ENCODE measurements at regions not wholly inside any gene's neighbourhood (a gene's known extent, or its start where the extent isn't known, plus 50 kb on each side); places are given as distances from the start of the nearest gene placed in this dataset.

DNA sequence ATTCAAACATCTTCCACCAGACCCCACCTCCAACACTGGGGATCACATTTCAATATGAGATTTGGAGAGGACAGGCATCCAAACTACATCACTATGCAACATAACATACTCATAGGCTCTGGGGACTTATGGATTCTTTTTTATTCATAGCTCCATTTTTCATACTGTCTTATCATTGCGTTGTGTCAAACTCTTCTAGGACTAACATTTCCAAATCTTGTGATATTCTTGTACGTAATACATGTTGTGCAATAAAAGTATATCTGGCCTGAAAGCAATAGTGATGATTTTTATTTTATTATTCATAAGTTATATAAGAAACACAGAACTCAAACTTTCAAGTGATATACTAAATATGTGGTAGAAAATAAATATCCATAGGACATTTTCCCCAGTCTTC, 60.6 kb upstream of the ACTR3 start:
- ChIA-PET CTCF (no interaction called here), POLR2A (interaction anchor here (1.4 kb wide), 1 partner anchor 11 kb away, joined by 4 read pairs; no protein-coding TSS in a partner anchor)
- no peak for DNase-seq (ENCODE audit: extremely low spot score)
- TF ChIP-seq ZNF384 (IDR thresholded peaks at IDR 0.05) = no peak
- no peak for TF ChIP-seq HDGF (IDR thresholded peaks at IDR 0.05; ENCODE audit: borderline replicate concordance)
- TF ChIP-seq ELF4 (IDR thresholded peaks at IDR 0.05) = no peak
- no peak for TF ChIP-seq TARDBP (IDR thresholded peaks at IDR 0.05)

DNA sequence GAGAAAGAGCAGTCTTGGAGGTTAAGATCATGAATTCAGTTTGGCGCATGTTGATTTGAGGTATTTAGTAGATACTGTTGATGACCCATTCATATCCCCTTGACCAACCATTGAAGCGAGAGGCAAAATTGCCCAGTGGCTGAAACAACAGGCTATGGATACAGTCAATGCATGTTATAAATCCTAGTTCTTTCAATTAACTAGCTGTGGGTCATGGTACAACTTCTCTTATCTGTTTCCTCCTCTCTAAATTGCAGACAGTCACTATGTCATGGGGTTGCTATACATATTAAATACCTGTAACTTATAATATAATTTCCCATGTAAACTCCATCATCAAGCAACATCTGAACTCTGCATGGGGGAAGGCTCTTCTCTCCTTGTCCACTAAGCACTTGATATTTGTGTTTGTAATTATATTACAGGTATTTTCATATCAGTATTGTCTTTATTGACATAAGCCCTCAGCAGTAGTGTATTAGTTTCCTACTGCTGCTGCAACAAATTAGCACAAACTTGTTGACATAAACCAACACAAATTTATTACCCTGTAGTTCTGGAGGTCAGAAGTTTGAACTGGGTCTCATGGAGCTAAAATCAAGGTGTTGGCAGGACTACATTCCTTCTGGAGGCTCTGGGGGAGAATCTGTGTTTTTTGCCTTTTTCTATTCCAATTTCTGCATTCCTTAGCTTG, 61.7 kb upstream of the ACTR3 start:
- no peak for DNase-seq (ENCODE audit: extremely low spot score)
- POLR2A ChIA-PET = no interaction called here
- CTCF ChIA-PET = no interaction called here
- TF ChIP-seq FOXK2 (IDR thresholded peaks at IDR 0.05) = no peak

DNA sequence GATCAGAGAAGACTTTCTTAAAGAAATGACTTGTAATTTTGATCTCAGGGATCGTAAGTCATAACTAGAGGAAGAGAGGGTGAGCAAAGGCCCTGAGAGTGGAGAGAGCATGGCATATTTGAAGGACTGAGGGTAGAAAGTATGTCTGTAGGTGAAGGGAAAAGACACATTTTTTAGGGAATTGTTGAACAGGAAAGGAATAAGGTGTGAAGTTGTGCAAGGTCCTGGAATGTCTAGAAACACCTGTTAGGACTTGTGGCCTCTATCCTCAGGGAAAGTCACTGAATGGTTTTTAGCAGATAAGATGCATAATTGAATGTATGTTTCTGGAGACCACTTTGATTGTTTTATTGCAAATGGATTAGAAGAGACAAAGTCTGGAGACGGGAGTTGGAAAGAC, 62.5 kb upstream of the ACTR3 start:
- ChIA-PET CTCF (no interaction called here), POLR2A (no interaction called here)
- no peak for DNase-seq (ENCODE audit: extremely low spot score)
- TF ChIP-seq NFRKB (IDR thresholded peaks at IDR 0.05) = no peak
- TF ChIP-seq BHLHE40 (IDR thresholded peaks at IDR 0.05; ENCODE audit: borderline replicate concordance) = no peak
- no peak for TF ChIP-seq ZNF384 (IDR thresholded peaks at IDR 0.05)
- TF ChIP-seq ARNT (IDR thresholded peaks at IDR 0.05) = no peak
- TF ChIP-seq FOXA1 (IDR thresholded peaks at IDR 0.05) = no peak
- TF ChIP-seq, protein P1, sequence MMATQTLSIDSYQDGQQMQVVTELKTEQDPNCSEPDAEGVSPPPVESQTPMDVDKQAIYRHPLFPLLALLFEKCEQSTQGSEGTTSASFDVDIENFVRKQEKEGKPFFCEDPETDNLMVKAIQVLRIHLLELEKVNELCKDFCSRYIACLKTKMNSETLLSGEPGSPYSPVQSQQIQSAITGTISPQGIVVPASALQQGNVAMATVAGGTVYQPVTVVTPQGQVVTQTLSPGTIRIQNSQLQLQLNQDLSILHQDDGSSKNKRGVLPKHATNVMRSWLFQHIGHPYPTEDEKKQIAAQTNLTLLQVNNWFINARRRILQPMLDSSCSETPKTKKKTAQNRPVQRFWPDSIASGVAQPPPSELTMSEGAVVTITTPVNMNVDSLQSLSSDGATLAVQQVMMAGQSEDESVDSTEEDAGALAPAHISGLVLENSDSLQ (IDR thresholded peaks at IDR 0.05) = no peak
- no peak for TF ChIP-seq TARDBP (IDR thresholded peaks at IDR 0.05)
- no peak for TF ChIP-seq CTBP1 (IDR thresholded peaks at IDR 0.05; ENCODE audit: borderline replicate concordance)
- no peak for TF ChIP-seq L3MBTL2 (conservative IDR thresholded peaks at IDR 0.05)
- TF ChIP-seq LEF1 (IDR thresholded peaks at IDR 0.05; ENCODE audit: borderline replicate concordance) = no peak
- TF ChIP-seq FOXK2 (IDR thresholded peaks at IDR 0.05) = no peak

DNA sequence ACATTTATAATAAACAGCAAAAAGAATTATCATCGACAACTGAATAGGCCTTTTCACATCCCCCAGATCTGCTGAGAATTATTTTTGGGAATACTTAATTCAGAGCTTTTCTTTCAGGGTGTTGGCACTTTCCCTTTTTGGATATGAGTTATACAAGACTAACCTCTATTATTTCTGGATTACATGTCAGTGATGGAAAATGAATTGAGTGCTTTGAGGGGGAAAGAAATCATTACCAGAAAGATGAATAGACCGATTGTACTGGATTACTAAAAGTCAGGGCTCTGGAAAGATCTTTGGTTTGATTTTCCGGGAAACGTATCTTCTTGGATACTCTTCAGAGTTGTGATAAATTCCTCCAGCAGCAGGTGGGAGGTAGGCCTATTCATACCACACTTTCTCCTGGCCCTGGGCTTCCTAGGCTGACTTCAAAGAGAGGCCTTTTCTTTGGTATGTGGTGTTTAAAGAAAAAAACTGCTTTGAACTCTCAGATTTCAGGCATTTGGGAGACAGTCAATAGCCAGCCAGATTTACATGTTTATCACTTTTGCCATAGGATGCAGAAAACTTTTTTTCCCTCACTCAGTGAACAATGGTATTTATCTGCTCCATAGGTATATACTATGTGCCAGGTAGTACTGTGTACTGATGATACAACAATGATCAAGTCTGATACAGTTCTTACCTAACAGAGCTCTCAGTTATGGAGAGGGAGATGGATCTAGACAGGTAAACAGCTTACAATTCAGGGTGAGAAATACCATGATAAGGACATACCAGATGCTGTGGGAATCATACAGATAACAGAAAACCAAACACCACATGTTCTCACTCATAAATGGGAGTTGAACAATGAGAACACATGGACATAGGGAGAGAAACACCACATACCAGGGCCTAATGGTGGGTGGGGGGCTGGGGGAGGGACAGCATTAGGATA, 63.3 kb upstream of the ACTR3 start:
- DNase-seq (ENCODE audit: extremely low spot score) = no peak
- POLR2A ChIA-PET = no interaction called here
- TF ChIP-seq SP1 (IDR thresholded peaks at IDR 0.05) (no peak), L3MBTL2 (conservative IDR thresholded peaks at IDR 0.05) (no peak), ZNF384 (IDR thresholded peaks at IDR 0.05) (no peak), ELF4 (IDR thresholded peaks at IDR 0.05) (no peak), LEF1 (IDR thresholded peaks at IDR 0.05; ENCODE audit: borderline replicate concordance) (no peak), SUZ12 (IDR thresholded peaks at IDR 0.05) (no peak), NFRKB (IDR thresholded peaks at IDR 0.05) (no peak), FOXA1 (IDR thresholded peaks at IDR 0.05) (no peak), HDGF (IDR thresholded peaks at IDR 0.05; ENCODE audit: borderline replicate concordance) (no peak), FOXM1 (IDR thresholded peaks at IDR 0.05; ENCODE audit: borderline replicate concordance) (no peak), BHLHE40 (IDR thresholded peaks at IDR 0.05; ENCODE audit: borderline replicate concordance) (no peak)
- CTCF ChIA-PET = no interaction called here

DNA sequence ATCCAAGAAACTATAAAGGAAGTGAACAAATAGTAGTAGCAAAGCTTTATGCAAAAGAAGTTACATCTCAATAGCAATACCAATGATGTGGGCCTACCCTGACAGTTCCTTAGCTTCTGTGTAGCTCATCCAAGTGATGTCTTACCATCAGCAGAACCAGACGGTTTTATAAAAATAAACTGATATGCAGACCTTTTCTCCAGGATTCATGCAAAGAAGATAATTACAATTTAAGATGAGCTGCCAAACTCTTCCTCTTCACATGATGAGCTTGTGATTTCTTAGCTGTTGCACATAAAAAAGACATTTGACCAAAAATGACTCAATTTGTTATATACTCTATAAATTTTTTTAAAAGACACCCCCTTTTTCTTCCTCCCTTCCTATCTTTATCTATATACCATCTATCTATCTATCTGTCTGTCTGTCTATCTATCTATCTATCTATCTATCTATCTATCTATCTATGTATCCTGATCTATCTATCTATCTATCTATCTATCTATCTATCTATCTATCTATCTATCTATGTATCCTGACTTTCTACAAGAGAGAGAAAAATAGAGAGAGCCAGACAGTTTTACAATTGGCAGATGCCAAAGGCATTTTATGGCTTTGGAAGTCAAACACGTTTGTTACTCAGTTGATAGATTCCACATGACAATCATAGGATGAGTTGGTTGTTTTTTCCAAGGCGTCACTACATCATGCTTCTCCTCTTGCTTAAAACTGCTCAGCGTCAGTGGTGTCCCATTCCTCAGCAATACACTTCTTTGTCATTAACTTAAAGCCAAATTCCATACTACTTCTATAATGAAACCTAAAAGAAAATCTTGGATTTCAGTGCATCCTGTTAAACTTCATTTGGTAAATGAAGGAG, 65.9 kb upstream of the ACTR3 start:
- no peak for TF ChIP-seq ARNT (IDR thresholded peaks at IDR 0.05)
- TF ChIP-seq L3MBTL2 (conservative IDR thresholded peaks at IDR 0.05) = no peak
- TF ChIP-seq FOXK2 (IDR thresholded peaks at IDR 0.05) = no peak
- no peak for TF ChIP-seq CTBP1 (IDR thresholded peaks at IDR 0.05; ENCODE audit: borderline replicate concordance)
- no peak for TF ChIP-seq FOXA1 (IDR thresholded peaks at IDR 0.05)
- no peak for TF ChIP-seq BHLHE40 (IDR thresholded peaks at IDR 0.05; ENCODE audit: borderline replicate concordance)
- TF ChIP-seq LEF1 (IDR thresholded peaks at IDR 0.05; ENCODE audit: borderline replicate concordance) = no peak
- CTCF ChIA-PET = no interaction called here
- POLR2A ChIA-PET = interaction anchor here (0.6 kb wide), 1 partner anchor 42 kb away, joined by 3 read pairs; no protein-coding TSS in a partner anchor
- DNase-seq (ENCODE audit: extremely low spot score) = no peak

DNA sequence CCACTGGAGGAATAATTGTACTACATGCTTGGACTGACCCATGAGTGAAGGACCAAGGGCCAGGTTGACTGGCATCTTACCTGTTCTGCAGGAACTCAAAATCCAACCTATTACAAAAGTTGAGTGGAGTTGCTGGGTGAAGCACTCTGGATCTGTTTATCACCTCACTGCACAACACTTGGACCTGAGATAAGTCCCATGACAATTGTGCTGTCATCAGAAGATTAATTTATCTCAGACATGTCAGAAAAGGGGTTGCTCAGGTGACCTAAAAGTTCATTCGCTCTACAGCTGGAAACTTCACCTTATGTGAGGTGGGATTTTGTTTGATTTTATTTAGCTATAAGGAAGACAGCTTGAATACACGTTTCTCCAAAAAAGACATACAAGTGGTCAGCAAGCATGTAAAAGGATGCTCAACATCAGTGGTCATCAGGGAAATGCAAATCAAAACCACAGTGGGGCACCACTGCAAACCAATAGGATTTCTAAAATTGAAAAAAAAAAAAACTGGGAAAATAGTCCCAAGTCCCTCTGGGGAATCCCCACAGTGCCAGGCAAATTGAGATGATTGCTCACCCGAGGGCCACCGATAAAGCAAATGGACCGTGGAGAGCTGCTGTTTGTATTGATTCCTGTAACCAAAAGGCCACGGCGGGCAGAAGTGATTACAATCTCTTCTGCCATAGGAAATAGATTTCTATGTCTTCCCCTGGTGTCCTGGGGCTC, 65.8 kb upstream of the SLC35F5 start:
- TF ChIP-seq HDGF (IDR thresholded peaks at IDR 0.05; ENCODE audit: borderline replicate concordance) (no peak), ARNT (IDR thresholded peaks at IDR 0.05) (no peak), FOXK2 (IDR thresholded peaks at IDR 0.05) (no peak), ELF4 (IDR thresholded peaks at IDR 0.05) (no peak), TARDBP (IDR thresholded peaks at IDR 0.05) (no peak), FOXM1 (IDR thresholded peaks at IDR 0.05; ENCODE audit: borderline replicate concordance) (no peak), NFRKB (IDR thresholded peaks at IDR 0.05) (no peak), FOXA1 (IDR thresholded peaks at IDR 0.05) (no peak), LEF1 (IDR thresholded peaks at IDR 0.05; ENCODE audit: borderline replicate concordance) (no peak), SP1 (IDR thresholded peaks at IDR 0.05) (no peak), BHLHE40 (IDR thresholded peaks at IDR 0.05; ENCODE audit: borderline replicate concordance) (no peak), L3MBTL2 (conservative IDR thresholded peaks at IDR 0.05) (no peak), CTBP1 (IDR thresholded peaks at IDR 0.05; ENCODE audit: borderline replicate concordance) (no peak), SUZ12 (IDR thresholded peaks at IDR 0.05) (no peak), ZNF384 (IDR thresholded peaks at IDR 0.05) (no peak)
- TF ChIP-seq, protein P1 (IDR thresholded peaks at IDR 0.05) = no peak
- no peak for DNase-seq (ENCODE audit: extremely low spot score)
- ChIA-PET CTCF (no interaction called here), POLR2A (no interaction called here)

Data from HEK293T (cell line).